GM19397 (cell line): ENCODE measurements at regions not wholly inside any gene's neighbourhood (a gene's known extent, or its start where the extent isn't known, plus 50 kb on each side); places are given as distances from the start of the nearest gene placed in this dataset.

ENCODE experiments used
- ATAC-seq: cut with Tn5 transposase; IDR thresholded peaks from one replicate; pipeline ENCODE4 v1.9.1; 2021; ENCODE audit warnings: mild to moderate bottlenecking, moderate library complexity; ENCODE audit not compliant: unreplicated experiment

- ATAC-seq = no peak
Measured at GRCh38 chr10:58995058-58995596, 181.3 kb upstream of the PHYHIPL start.

GRCh38 chr10:58996063-58996462, 180.4 kb upstream of the PHYHIPL start:
- ATAC-seq = no peak

GRCh38 chr10:58996866-58997265, 179.6 kb upstream of the PHYHIPL start:
- ATAC-seq = no peak

GRCh38 chr10:58998924-58999713, 177.3 kb upstream of the PHYHIPL start:
- no peak for ATAC-seq

- ATAC-seq = no peak
Measured at GRCh38 chr10:59000162-59000825, 176.1 kb upstream of the PHYHIPL start.

- ATAC-seq = no peak
Measured at GRCh38 chr10:59002011-59002410, 174.4 kb upstream of the PHYHIPL start.

GRCh38 chr10:59003203-59003602, 173.2 kb upstream of the PHYHIPL start:
- no peak for ATAC-seq

- ATAC-seq = no peak
Measured at GRCh38 chr10:59004392-59004791, 172.1 kb upstream of the PHYHIPL start.

GRCh38 chr10:59006511-59007306, 169.7 kb upstream of the PHYHIPL start:
- ATAC-seq = no peak

- no peak for ATAC-seq
Measured at GRCh38 chr10:59007307-59008025, 169.0 kb upstream of the PHYHIPL start.

GRCh38 chr10:59008452-59008851, 168.0 kb upstream of the PHYHIPL start:
- ATAC-seq = no peak

- ATAC-seq = no peak
Measured at GRCh38 chr10:59011972-59012632, 164.3 kb upstream of the PHYHIPL start.

- ATAC-seq = no peak
Measured at GRCh38 chr10:59012839-59013238, 163.6 kb upstream of the PHYHIPL start.

GRCh38 chr10:59016043-59016442, 160.4 kb upstream of the PHYHIPL start:
- no peak for ATAC-seq

GRCh38 chr10:59018977-59019376, 157.5 kb upstream of the PHYHIPL start:
- ATAC-seq = no peak

GRCh38 chr10:59019603-59020002, 156.8 kb upstream of the PHYHIPL start:
- no peak for ATAC-seq

- ATAC-seq = no peak
Measured at GRCh38 chr10:59020502-59020901, 155.9 kb upstream of the PHYHIPL start.

GRCh38 chr10:59025981-59026765, 150.3 kb upstream of the PHYHIPL start:
- ATAC-seq = no peak

GRCh38 chr10:59027975-59028655, 148.3 kb upstream of the PHYHIPL start:
- no peak for ATAC-seq
